KMS-11 (cell line): ENCODE measurements at regions not wholly inside any gene's neighbourhood (a gene's known extent, or its start where the extent isn't known, plus 50 kb on each side); places are given as distances from the start of the nearest gene placed in this dataset.

Experiments used
- H2AFZ ChIP-seq: fragments of 200-600 bp; sonication (generic); 2 replicates; pipeline ENCODE4 v1.6.1; 2016; ENCODE audit warnings: antibody characterized with exemption, mixed run types, low read depth
- H3K27ac ChIP-seq: fragments of 200-600 bp; sonication (generic); 2 replicates; pipeline ENCODE4 v1.6.1; 2016; ENCODE audit warnings: mild to moderate bottlenecking, mixed run types
- H3K27me3 ChIP-seq: fragments of 200-600 bp; sonication (generic); 2 replicates; pipeline ENCODE4 v1.6.1; 2017; ENCODE audit warnings: mild to moderate bottlenecking, low read depth, mixed run types, moderate library complexity; ENCODE audit not compliant: insufficient read depth
- H3K36me3 ChIP-seq: fragments of 200-600 bp; sonication (generic); 2 replicates; pipeline ENCODE4 v1.6.1; 2017; ENCODE audit warnings: mild to moderate bottlenecking, mixed run types; ENCODE audit not compliant: insufficient read depth
- H3K4me1 ChIP-seq: fragments of 200-600 bp; sonication (generic); 2 replicates; pipeline ENCODE4 v1.6.1; 2016; ENCODE audit warnings: mild to moderate bottlenecking, low read depth, mixed run types; ENCODE audit not compliant: poor library complexity, severe bottlenecking
- H3K4me2 ChIP-seq: fragments of 200-600 bp; sonication (generic); 2 replicates; pipeline ENCODE4 v1.7.0; 2016; ENCODE audit warnings: mild to moderate bottlenecking, mixed run types
- H3K4me3 ChIP-seq: fragments of 200-600 bp; sonication (generic); IDR thresholded peaks from 2 replicates; pipeline ENCODE4 v1.6.1; 2017; ENCODE audit warnings: low read depth, low read length, mixed read lengths; ENCODE audit not compliant: insufficient read depth
- H3K79me2 ChIP-seq: fragments of 200-600 bp; sonication (generic); 2 replicates; pipeline ENCODE4 v1.6.1; 2016; ENCODE audit warnings: low read depth, mixed run types; ENCODE audit not compliant: insufficient read depth
- H3K9ac ChIP-seq: fragments of 200-600 bp; sonication (generic); 2 replicates; pipeline ENCODE4 v1.6.1; 2016; ENCODE audit warnings: mild to moderate bottlenecking, mixed run types
- H4K20me1 ChIP-seq: fragments of 200-600 bp; sonication (generic); 2 replicates; pipeline ENCODE4 v1.6.1; 2016; ENCODE audit warnings: mild to moderate bottlenecking, mixed run types; ENCODE audit not compliant: insufficient read depth
- TF ChIP-seq, protein P1 (sequence below): fragments of 200-600 bp; sonication (generic); conservative IDR thresholded peaks from 2 replicates; pipeline ENCODE4 v1.6.1; 2017; ENCODE audit warnings: low read depth, mild to moderate bottlenecking, antibody characterized with exemption, low read length, moderate library complexity, mixed read lengths

- H4K20me1 ChIP-seq = no peaks in the 10 kb centered on the region
- H3K27me3 ChIP-seq = no peaks in the 10 kb centered on the region
- no peak overlapping the region for H2AFZ ChIP-seq
- no peak overlapping the region for H3K4me3 ChIP-seq
- H3K9ac ChIP-seq = no peak overlapping the region
- no peaks in the 10 kb centered on the region for H3K36me3 ChIP-seq
- no peak overlapping the region for H3K27ac ChIP-seq
- TF ChIP-seq, protein P1, sequence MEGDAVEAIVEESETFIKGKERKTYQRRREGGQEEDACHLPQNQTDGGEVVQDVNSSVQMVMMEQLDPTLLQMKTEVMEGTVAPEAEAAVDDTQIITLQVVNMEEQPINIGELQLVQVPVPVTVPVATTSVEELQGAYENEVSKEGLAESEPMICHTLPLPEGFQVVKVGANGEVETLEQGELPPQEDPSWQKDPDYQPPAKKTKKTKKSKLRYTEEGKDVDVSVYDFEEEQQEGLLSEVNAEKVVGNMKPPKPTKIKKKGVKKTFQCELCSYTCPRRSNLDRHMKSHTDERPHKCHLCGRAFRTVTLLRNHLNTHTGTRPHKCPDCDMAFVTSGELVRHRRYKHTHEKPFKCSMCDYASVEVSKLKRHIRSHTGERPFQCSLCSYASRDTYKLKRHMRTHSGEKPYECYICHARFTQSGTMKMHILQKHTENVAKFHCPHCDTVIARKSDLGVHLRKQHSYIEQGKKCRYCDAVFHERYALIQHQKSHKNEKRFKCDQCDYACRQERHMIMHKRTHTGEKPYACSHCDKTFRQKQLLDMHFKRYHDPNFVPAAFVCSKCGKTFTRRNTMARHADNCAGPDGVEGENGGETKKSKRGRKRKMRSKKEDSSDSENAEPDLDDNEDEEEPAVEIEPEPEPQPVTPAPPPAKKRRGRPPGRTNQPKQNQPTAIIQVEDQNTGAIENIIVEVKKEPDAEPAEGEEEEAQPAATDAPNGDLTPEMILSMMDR = no peak
- H3K4me2 ChIP-seq = no peak overlapping the region
- no peaks in the 10 kb centered on the region for H3K79me2 ChIP-seq
- H3K4me1 ChIP-seq = peaks cover 5% of the 10 kb centered on the region
Observed at GRCh38 chr18:57202881-57203280, 56.0 kb downstream of the BOD1L2 start.

DNA sequence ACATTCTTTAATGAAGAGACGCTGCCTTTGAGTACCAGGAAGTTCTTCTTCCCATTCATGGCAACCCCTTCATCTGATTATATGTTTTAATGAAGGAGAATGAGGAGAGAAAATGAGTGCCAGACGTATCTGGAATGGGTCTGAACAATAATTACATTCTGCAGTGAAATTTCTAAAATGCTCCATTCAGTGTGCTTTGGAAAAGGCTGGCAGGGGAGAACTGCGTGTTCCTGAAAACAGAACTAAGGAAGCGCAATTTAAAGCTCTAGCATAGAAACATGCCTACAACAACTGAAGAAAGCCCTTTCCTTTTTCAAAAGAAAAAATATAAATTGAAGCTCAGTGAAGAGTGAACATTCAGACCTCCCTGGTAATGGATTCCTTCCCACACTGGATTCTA, 58.8 kb downstream of the BOD1L2 start:
- H3K27me3 ChIP-seq = no peaks in the 10 kb centered on the region
- peaks cover 31% of the 10 kb centered on the region for H3K4me1 ChIP-seq
- no peak overlapping the region for H3K27ac ChIP-seq
- no peaks in the 10 kb centered on the region for H3K79me2 ChIP-seq
- TF ChIP-seq, protein P1 = no peak
- H3K36me3 ChIP-seq = no peaks in the 10 kb centered on the region
- H3K4me2 ChIP-seq = no peak overlapping the region
- no peaks in the 10 kb centered on the region for H4K20me1 ChIP-seq
- H3K9ac ChIP-seq = no peak overlapping the region
- H2AFZ ChIP-seq = no peak overlapping the region
- H3K4me3 ChIP-seq = no peak overlapping the region

- Histone ChIP-seq H3K4me3 (no peak overlapping the region), H4K20me1 (no peaks in the 10 kb centered on the region), H2AFZ (no peak overlapping the region), H3K4me1 (peaks cover 48% of the 10 kb centered on the region), H3K9ac (no peak overlapping the region), H3K4me2 (no peak overlapping the region), H3K27ac (no peak overlapping the region), H3K36me3 (no peaks in the 10 kb centered on the region), H3K79me2 (no peaks in the 10 kb centered on the region), H3K27me3 (no peaks in the 10 kb centered on the region)
- TF ChIP-seq, protein P1 = no peak
Observed at GRCh38 chr18:57207124-57207916, 60.4 kb downstream of the BOD1L2 start.

DNA sequence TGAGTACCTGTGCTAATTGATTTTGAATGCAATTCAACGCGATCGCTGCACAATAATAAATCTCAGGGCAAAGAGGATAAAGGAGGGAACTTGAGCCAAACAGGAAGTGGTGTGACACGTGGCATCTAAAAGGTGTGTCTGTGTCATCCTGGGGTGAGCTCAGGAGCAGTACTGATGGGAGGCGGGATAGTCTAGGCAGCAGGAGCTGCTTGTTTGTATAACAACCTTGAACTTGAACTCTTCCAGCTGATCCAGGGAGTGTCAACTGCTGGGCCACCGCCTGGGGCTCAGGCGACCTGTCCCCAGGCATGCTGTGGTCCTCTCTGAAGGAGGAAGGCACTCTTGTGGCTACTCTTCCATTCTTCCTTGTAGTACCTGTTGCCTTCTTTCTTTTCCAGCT, 61.2 kb downstream of the BOD1L2 start:
- no peaks in the 10 kb centered on the region for H3K79me2 ChIP-seq
- H3K4me3 ChIP-seq = no peak overlapping the region
- peaks cover 55% of the 10 kb centered on the region for H3K4me1 ChIP-seq
- TF ChIP-seq, protein P1 = no peak
- peak overlapping the region; percentile 1; the same call in 1 of the 2 replicates for H2AFZ ChIP-seq
- H3K27me3 ChIP-seq = no peaks in the 10 kb centered on the region
- no peak overlapping the region for H3K27ac ChIP-seq
- peak overlapping the region; percentile 91; the same call in 1 of the 2 replicates for H3K4me2 ChIP-seq
- H4K20me1 ChIP-seq = no peaks in the 10 kb centered on the region
- H3K36me3 ChIP-seq = no peaks in the 10 kb centered on the region
- H3K9ac ChIP-seq = no peak overlapping the region
